CD4-positive, alpha-beta T cell treated with Interleukin-15 for 4 hours (primary cell): ENCODE measurements at regions not wholly inside any gene's neighbourhood (a gene's known extent, or its start where the extent isn't known, plus 50 kb on each side); places are given as distances from the start of the nearest gene placed in this dataset.

Experiments
- DNase-seq: peaks from one replicate; pipeline ENCODE4 v3.0.0-alpha.2; 2020; ENCODE audit warnings: low spot score

- no peak for DNase-seq
Measured at GRCh38 chr2:42932271-42933151, 140.1 kb upstream of the HAAO start.

DNA sequence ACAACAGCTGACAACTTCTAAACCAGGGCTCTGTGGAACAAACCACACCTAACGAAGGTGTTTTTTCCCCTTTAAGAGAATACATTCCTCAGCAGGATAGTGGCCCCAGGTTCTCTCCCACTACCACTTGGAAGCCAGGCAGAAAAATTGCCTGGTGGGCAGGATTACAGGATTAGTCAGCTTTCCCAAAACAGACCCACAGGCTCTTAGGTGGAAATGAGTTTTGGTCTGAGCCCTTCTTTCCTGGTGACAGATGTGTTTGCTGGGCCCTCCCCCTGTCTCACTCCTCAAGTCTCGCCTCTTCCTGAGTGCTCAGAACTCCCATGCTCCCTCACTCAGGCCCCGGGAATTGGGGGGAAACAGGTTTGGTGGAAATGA is 139.4 kb upstream of the HAAO start:
- DNase-seq: no peak

DNA sequence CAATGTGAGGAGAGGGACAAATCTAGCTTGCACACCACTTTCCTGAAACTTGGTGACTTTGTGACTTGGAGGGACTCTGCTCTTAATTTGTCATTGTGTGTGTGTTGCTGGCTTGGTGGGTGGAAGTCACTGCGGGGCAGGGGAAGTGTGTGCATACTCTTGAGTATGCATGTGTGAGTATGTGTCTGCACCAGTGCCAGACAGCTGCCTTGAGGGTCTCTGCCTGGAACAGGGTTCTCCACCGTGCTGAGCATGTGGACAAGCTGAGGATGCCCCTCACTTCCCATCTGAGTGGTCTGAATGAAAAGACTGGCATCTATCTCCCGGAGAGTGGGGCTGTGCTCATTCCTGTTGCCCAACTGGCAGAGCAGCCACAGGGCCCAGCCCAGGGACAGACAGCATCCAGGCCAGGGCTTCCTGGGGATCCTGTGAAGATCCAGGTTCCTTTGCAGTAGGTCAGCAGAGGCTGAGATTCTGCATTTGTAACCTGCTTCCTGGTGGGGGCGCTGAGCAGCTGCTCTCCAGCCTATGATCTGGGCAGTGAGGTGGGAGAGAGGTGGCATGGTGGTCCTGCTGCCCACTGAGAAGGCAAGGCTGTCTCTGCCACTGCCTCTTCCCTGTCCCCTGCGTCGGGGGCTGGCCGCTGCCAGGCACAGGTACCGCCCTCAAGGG is 138.9 kb upstream of the HAAO start:
- no peak for DNase-seq

GRCh38 chr2:42930025-42930581 is 137.7 kb upstream of the HAAO start:
- DNase-seq: no peak

GRCh38 chr2:42929546-42930024 is 137.2 kb upstream of the HAAO start:
- no peak for DNase-seq

- no peak for DNase-seq
Measured at GRCh38 chr2:42928692-42929545, 136.5 kb upstream of the HAAO start.

DNA sequence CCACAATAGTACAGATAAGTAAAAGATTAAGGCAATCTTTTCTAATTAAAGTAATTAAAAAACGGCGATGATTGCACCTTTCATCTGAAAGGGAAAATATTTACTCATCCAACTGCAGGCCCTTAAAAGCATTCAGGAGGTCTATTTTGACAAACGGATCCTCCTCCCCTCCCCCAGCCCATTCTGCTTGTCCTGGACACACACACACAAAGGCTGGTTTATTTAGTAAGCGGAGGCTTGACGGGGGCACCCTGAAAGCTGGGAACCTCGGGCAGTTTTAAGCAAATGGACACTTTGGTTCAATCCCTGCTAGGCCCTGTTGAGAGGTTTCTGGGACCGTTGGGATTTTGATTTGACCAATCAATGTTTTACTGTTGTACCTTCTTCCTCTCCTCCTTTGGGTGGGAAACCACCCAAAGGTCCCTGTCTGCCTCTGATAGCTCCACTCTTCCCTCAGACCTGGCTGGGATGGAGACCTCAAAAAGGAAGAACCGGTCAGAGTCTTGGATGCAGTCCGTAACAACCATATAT is 135.8 kb upstream of the HAAO start:
- DNase-seq: no peak

DNA sequence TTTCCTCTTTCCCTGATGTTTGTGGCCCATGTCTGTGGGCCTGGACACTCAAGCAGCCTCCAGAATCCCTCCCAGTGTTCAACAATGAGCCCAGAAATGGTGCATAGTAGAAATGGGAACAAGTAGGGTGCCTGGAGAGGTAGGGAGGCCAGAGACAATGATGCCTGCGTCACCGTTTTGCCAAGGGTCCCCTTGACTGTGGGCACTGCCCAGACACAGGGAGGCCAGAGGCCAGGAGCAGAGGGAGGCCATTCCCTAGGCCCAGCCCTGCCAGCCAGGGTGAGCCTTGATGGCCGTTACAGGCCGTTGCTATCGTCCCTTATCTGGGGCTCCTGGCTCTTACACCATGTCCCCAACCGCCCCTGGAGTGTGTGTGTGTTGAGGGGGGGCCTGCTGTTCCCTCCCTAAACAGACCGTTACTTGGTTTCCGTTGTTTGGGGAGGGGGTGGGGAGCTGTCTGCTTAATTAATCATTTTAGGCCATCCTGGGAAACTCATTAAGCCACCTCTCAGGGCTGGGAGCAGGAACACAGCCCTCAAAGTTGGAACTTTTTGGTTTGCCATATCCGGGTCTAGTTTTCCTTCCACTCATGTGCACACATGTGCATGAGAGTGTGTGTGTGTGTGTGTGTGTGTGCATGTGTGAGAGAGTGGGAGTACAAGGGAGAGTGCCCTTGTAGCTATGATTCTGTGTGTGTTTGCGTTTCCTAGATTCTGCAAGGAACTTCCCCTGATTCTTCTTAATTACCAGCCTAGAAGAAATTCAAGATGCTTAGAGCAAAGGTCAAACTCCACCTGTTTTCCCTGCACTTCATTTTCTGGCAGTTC is 135.2 kb upstream of the HAAO start:
- DNase-seq: no peak

- DNase-seq: no peak
Measured at GRCh38 chr2:42926434-42927333, 134.3 kb upstream of the HAAO start.

GRCh38 chr2:42925742-42926433 is 133.5 kb upstream of the HAAO start:
- no peak for DNase-seq

- no peak for DNase-seq
Measured at GRCh38 chr2:42924418-42924886, 132.1 kb upstream of the HAAO start.

- DNase-seq: no peak
Measured at GRCh38 chr2:42923580-42924417, 131.4 kb upstream of the HAAO start.

DNA sequence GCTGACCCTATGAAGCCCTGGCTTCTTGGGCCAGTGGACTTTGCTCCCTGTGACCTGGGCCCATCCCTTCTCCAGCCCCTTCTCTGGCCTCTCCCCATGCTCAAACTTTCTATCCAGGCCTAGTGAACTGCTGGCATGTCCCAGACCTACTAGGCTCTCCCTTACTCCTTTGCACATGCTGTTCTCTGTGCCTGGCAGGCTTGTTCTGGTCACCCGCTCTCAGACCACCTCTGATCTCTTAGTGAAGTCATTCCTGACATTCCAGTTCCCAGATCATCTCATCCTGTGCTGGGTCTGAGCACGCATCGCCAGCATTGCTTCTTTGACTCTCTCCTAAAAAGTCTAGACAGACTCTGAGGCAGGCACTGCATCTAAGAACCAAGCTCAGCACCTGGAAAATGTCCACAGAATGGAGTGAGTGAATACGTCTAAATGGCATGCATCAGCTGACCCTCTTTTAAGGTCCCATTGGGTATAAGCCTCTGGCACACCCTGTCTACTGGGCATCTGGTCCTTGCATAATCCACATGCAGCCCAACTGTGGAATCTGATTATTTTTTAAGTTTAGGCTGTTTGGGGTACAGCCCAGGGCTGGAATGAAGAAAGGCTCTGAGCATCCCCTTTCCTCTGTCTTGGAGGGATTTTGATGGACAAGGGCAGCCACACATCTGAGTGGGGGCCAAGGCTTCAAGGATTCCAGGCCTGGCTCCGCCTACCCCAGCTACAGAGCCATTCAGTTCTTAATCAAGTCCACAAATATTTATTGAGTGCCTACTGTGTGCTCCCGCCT is 130.6 kb upstream of the HAAO start:
- DNase-seq: no peak

DNA sequence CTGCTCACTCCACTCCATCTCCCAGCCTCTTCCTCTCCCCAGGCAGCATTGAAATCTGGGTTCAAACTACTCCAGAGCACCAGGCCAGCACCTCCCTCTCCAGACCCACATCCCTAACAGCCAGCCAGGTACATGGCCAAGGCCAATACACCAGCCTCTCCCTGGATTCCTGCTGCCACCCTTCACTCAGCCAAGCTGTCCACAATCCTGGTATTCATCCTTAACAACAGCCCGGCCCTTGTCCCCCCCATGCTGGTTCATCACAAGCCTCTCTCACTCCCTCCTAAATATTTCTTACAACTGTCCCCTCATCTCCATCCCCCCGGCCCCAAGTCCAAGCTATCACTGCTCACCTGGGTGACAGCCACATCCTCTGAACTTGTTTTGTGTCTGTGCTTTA is 129.9 kb upstream of the HAAO start:
- DNase-seq: no peak

- no peak for DNase-seq
Measured at GRCh38 chr2:42921721-42922120, 129.3 kb upstream of the HAAO start.

DNA sequence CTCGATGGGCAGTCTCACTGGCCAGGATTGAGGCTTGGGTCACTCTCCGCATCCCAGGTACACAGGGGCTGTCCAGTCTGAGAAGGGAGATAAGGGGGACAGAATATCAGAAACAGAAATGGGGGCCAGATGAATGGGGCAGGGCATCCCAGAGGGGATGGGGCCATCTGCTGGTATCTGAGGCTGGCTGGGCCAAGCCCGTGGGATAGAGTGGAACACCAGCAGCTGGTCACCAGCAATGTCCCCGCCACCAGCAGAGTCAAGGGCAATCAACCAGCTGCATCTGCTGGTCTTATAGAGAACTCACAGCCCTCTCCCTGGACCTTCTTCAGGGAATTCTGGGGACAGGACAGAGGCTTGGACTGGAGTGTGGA is 128.8 kb upstream of the HAAO start:
- DNase-seq: no peak

DNA sequence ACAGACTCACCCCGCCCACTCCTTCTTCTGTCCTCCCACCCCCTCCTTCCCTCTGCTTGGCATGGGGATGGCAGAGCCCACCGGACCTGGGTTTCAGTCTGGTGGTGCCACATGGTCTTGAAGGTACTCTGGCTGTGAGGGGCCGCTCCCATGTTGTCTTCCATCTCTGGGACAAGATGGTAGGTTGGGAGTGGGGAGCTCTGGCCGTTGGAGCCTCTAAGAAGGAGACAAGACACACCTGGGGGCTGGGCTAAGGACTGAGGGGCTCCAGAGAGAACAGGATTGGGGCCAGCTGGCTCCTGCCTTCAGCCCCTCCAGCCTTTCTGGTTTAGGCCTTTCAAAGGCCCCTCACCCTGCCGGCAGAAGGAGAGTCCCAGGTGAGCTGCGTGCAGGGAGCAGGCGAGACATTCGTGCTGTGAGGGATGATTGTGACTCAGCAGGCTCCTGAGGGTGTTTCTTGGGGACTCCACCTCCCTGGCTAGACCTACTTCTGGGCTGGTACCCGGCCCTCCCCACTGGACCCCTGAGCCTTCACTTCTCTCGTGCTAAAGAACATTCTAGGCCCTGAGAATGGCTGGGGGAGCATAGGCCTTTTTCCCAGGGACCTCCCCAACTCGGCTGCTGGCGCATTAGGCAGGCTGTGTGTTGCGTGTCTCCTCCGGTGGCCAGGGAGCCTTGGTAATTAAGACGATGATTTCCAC is 128.2 kb upstream of the HAAO start:
- no peak for DNase-seq
